Type B pancreatic cell (in vitro differentiated cells): ENCODE measurements at regions not wholly inside any gene's neighbourhood (a gene's known extent, or its start where the extent isn't known, plus 50 kb on each side); places are given as distances from the start of the nearest gene placed in this dataset.

ENCODE experiments used
- DNase-seq: peaks from one replicate; pipeline ENCODE4 v3.0.0; 2021; ENCODE audit warnings: mixed read lengths; ENCODE audit not compliant: unreplicated experiment; ENCODE audit errors: extremely low spot score
- H3K27ac Mint-ChIP-seq: 2 replicates; pipeline ENCODE4 v1.8.0; 2021; ENCODE audit warnings: mild to moderate bottlenecking, mixed read lengths
- H3K27me3 Mint-ChIP-seq: 2 replicates; pipeline ENCODE4 v1.8.0; 2021; ENCODE audit warnings: mixed read lengths
- H3K36me3 Mint-ChIP-seq: 2 replicates; pipeline ENCODE4 v1.8.0; 2021; ENCODE audit warnings: mixed read lengths
- H3K4me1 Mint-ChIP-seq: one replicate; pipeline ENCODE4 v1.8.0; 2021; ENCODE audit warnings: mixed read lengths; ENCODE audit not compliant: unreplicated experiment
- H3K4me3 Mint-ChIP-seq: 2 replicates; pipeline ENCODE4 v1.8.0; 2021; ENCODE audit warnings: mild to moderate bottlenecking, mixed read lengths
- H3K9me3 Mint-ChIP-seq: 2 replicates; pipeline ENCODE4 v1.8.0; 2021; ENCODE audit warnings: mixed read lengths
- CTCF ChIP-seq: fragments of 200-600 bp; sonication (generic); conservative IDR thresholded peaks from 2 replicates; pipeline ENCODE4 v1.5.0; 2021; ENCODE audit warnings: antibody characterized with exemption, mild to moderate bottlenecking

GRCh38 chr16:62149631-62150030 lies 113.4 kb upstream of the CDH8 start:
- H3K9me3 Mint-ChIP-seq: no peaks in the 10 kb centered on the region
- H3K4me3 Mint-ChIP-seq: no peak overlapping the region
- no peaks in the 10 kb centered on the region for H3K27me3 Mint-ChIP-seq
- H3K27ac Mint-ChIP-seq: no peak overlapping the region
- no peaks in the 10 kb centered on the region for H3K36me3 Mint-ChIP-seq
- no peaks in the 10 kb centered on the region for H3K4me1 Mint-ChIP-seq
- DNase-seq: no peak
- TF ChIP-seq CTCF: no peak

GRCh38 chr16:62137996-62138395 lies 101.8 kb upstream of the CDH8 start:
- Mint-ChIP-seq H3K27me3 (no peaks in the 10 kb centered on the region), H3K4me1 (no peaks in the 10 kb centered on the region), H3K36me3 (no peaks in the 10 kb centered on the region), H3K4me3 (no peak overlapping the region), H3K9me3 (peaks cover 11% of the 10 kb centered on the region), H3K27ac (no peak overlapping the region)
- no peak for TF ChIP-seq CTCF
- no peak for DNase-seq

GRCh38 chr16:62135911-62136310 lies 99.7 kb upstream of the CDH8 start:
- H3K27me3 Mint-ChIP-seq: peaks cover 4% of the 10 kb centered on the region
- H3K4me3 Mint-ChIP-seq: no peak overlapping the region
- H3K9me3 Mint-ChIP-seq: peaks cover 11% of the 10 kb centered on the region
- no peak overlapping the region for H3K27ac Mint-ChIP-seq
- DNase-seq: no peak
- H3K36me3 Mint-ChIP-seq: no peaks in the 10 kb centered on the region
- no peaks in the 10 kb centered on the region for H3K4me1 Mint-ChIP-seq
- TF ChIP-seq CTCF: no peak

- Mint-ChIP-seq H3K4me1 (no peaks in the 10 kb centered on the region), H3K27me3 (peaks cover 4% of the 10 kb centered on the region), H3K4me3 (no peak overlapping the region), H3K27ac (no peak overlapping the region), H3K9me3 (peaks cover 11% of the 10 kb centered on the region), H3K36me3 (no peaks in the 10 kb centered on the region)
- no peak for DNase-seq
- no peak for TF ChIP-seq CTCF
These were observed 99.2 kb upstream of the CDH8 start for GRCh38 chr16:62135446-62135845.

- H3K9me3 Mint-ChIP-seq: peaks cover 11% of the 10 kb centered on the region
- no peak overlapping the region for H3K27ac Mint-ChIP-seq
- H3K27me3 Mint-ChIP-seq: peaks cover 10% of the 10 kb centered on the region
- no peak overlapping the region for H3K4me3 Mint-ChIP-seq
- DNase-seq: no peak
- H3K4me1 Mint-ChIP-seq: no peaks in the 10 kb centered on the region
- no peak for TF ChIP-seq CTCF
- no peaks in the 10 kb centered on the region for H3K36me3 Mint-ChIP-seq
These were observed 93.9 kb upstream of the CDH8 start for GRCh38 chr16:62130101-62130500.

GRCh38 chr16:62105244-62105643 lies 69.0 kb upstream of the CDH8 start:
- no peaks in the 10 kb centered on the region for H3K9me3 Mint-ChIP-seq
- no peak overlapping the region for H3K4me3 Mint-ChIP-seq
- no peaks in the 10 kb centered on the region for H3K36me3 Mint-ChIP-seq
- TF ChIP-seq CTCF: no peak
- DNase-seq: no peak
- no peak overlapping the region for H3K27ac Mint-ChIP-seq
- no peaks in the 10 kb centered on the region for H3K4me1 Mint-ChIP-seq
- H3K27me3 Mint-ChIP-seq: peaks cover 5% of the 10 kb centered on the region
